G401.6 (cell line): ENCODE measurements at regions not wholly inside any gene's neighbourhood (a gene's known extent, or its start where the extent isn't known, plus 50 kb on each side); places are given as distances from the start of the nearest gene placed in this dataset.
"Not testable (repeated sequence)": the region's sequence is repeated elsewhere in the genome, so short reads cannot be mapped to it uniquely, and the experiment has no call there.

ENCODE experiments used
- FAIRE-seq: peaks from 2 replicates; lab custom pipeline; 2012; peaks lifted over from hg19 to GRCh38; lab: Jason Lieb, UNC

GRCh38 chr2:105526000-105526925 lies 127.4 kb upstream of the FHL2 start:
- FAIRE-seq = no peak

GRCh38 chr2:105525201-105525600 lies 126.3 kb upstream of the FHL2 start:
- no peak for FAIRE-seq

- no peak for FAIRE-seq
Observed at GRCh38 chr2:105522645-105523044, 123.8 kb upstream of the FHL2 start.

- FAIRE-seq = no peak
Observed at GRCh38 chr2:105521616-105522015, 122.8 kb upstream of the FHL2 start.

GRCh38 chr2:105521176-105521575 lies 122.3 kb upstream of the FHL2 start:
- FAIRE-seq = peak; percentile 95

- no peak for FAIRE-seq
Observed at GRCh38 chr2:105519516-105519915, 120.7 kb upstream of the FHL2 start.

- FAIRE-seq = no peak
Observed at GRCh38 chr2:105518897-105519296, 120.0 kb upstream of the FHL2 start.

GRCh38 chr2:105517814-105518705 lies 119.2 kb upstream of the FHL2 start:
- no peak for FAIRE-seq

GRCh38 chr2:105515581-105516415 lies 116.9 kb upstream of the FHL2 start:
- no peak for FAIRE-seq

- no peak for FAIRE-seq
Observed at GRCh38 chr2:105514576-105514975, 115.7 kb upstream of the FHL2 start.

GRCh38 chr2:105510761-105511528 lies 112.1 kb upstream of the FHL2 start:
- FAIRE-seq = no peak

- FAIRE-seq = no peak
Observed at GRCh38 chr2:105509269-105510086, 110.6 kb upstream of the FHL2 start.

GRCh38 chr2:105506860-105507259 lies 108.0 kb upstream of the FHL2 start:
- not testable (repeated sequence) for FAIRE-seq

GRCh38 chr2:105504459-105504858 lies 105.6 kb upstream of the FHL2 start:
- no peak for FAIRE-seq

GRCh38 chr2:105502625-105503334 lies 103.9 kb upstream of the FHL2 start:
- no peak for FAIRE-seq

GRCh38 chr2:105498281-105498846 lies 99.5 kb upstream of the FHL2 start:
- no peak for FAIRE-seq

GRCh38 chr2:105497094-105497493 lies 98.2 kb upstream of the FHL2 start:
- no peak for FAIRE-seq

- FAIRE-seq = no peak
Observed at GRCh38 chr2:105496271-105496670, 97.4 kb upstream of the FHL2 start.

- FAIRE-seq = no peak
Observed at GRCh38 chr2:105494683-105495425, 96.0 kb upstream of the FHL2 start.
